Astrocyte (in vitro differentiated cells and primary cell): ENCODE measurements at regions not wholly inside any gene's neighbourhood (a gene's known extent, or its start where the extent isn't known, plus 50 kb on each side); places are given as distances from the start of the nearest gene placed in this dataset.

Experiments
- CTCF ChIP-seq: IDR thresholded peaks from 2 replicates; pipeline ENCODE4 v1.5.1; 2011; ENCODE audit warnings: low read depth, mild to moderate bottlenecking, inconsistent platforms, low read length, moderate library complexity; ENCODE audit not compliant: insufficient read depth
- EZH2 ChIP-seq: IDR thresholded peaks from 2 replicates; pipeline ENCODE4 v1.6.1; 2012; ENCODE audit warnings: mild to moderate bottlenecking, low read length, inconsistent platforms; ENCODE audit not compliant: insufficient read depth

- no peak for TF ChIP-seq CTCF
- no peak for TF ChIP-seq EZH2
These were observed 672.9 kb downstream of the SUCLG1 start for GRCh38 chr2:83786140-83786539.
